H1 (cell line): ENCODE measurements at regions not wholly inside any gene's neighbourhood (a gene's known extent, or its start where the extent isn't known, plus 50 kb on each side); places are given as distances from the start of the nearest gene placed in this dataset.

ENCODE experiments used
- CTCF ChIA-PET: fragments of 300-600 bp; sonication (Branson Sonifier 250); formaldehyde crosslinking; loops from one replicate; lab custom pipeline; 2021; ENCODE audit not compliant: partially characterized antibody; lab: Charles Lee
- POLR2A ChIA-PET: fragments of 300-600 bp; sonication (Branson Sonifier 250); formaldehyde crosslinking; loops from one replicate; lab custom pipeline; 2021; ENCODE audit warnings: inconsistent platforms; ENCODE audit not compliant: partially characterized antibody; lab: Charles Lee
- DNase-seq, 2 experiments: peaks; one replicate each; pipeline versions ENCODE4 v3.0.0 to v3.0.0-alpha.2; 2010 to 2022; ENCODE audit warnings: low spot score in 2 of 2, low read depth in 1 of 2, mixed read lengths in 1 of 2
- FAIRE-seq: peaks from 2 replicates; lab custom pipeline; 2011; peaks lifted over from hg19 to GRCh38; lab: Jason Lieb, UNC
- H2AFZ ChIP-seq: 2 replicates; pipeline ENCODE4 v1.8.1; 2012; ENCODE audit warnings: low read length, inconsistent platforms
- H2AK5ac ChIP-seq: 2 replicates; pipeline ENCODE4 v1.6.1; 2013; ENCODE audit warnings: low read depth, low read length
- H2BK120ac ChIP-seq: replicated peaks from 2 replicates; pipeline ENCODE3; 2013; ENCODE audit warnings: low read depth, low read length, inconsistent platforms
- H2BK12ac ChIP-seq: 2 replicates; pipeline ENCODE4 v1.6.1; 2013; ENCODE audit warnings: low read depth, low read length
- H2BK15ac ChIP-seq: 2 replicates; pipeline ENCODE4 v1.6.1; 2013; ENCODE audit warnings: low read length
- H2BK20ac ChIP-seq: 2 replicates; pipeline ENCODE4 v1.6.1; 2013; ENCODE audit warnings: low read length
- H2BK5ac ChIP-seq: 2 replicates; pipeline ENCODE4 v1.6.1; 2013; ENCODE audit warnings: low read depth, low read length
- H3K14ac ChIP-seq: 2 replicates; pipeline ENCODE4 v1.6.1; 2013; ENCODE audit warnings: inconsistent platforms; ENCODE audit not compliant: insufficient read length
- H3K18ac ChIP-seq: 2 replicates; pipeline ENCODE4 v1.6.1; 2013; ENCODE audit warnings: low read length; ENCODE audit errors: extremely low read depth
- H3K23ac ChIP-seq: 2 replicates; pipeline ENCODE4 v1.6.1; 2013; ENCODE audit warnings: inconsistent platforms; ENCODE audit not compliant: insufficient read length
- H3K23me2 ChIP-seq: 2 replicates; pipeline ENCODE4 v1.6.1; 2013; ENCODE audit warnings: low read depth, low read length
- H3K27ac ChIP-seq: 2 replicates; pipeline ENCODE4 v1.6.1; 2011; ENCODE audit warnings: low read depth, low read length, inconsistent platforms
- H3K27me3 ChIP-seq, 4 experiments: replicated peaks in 1 of 4; 1 replicate in 1 of 4; 2 replicates in 3 of 4; pipeline versions ENCODE4 v1.6.1 to v1.8.1; 2011 to 2013; ENCODE audit warnings: low read length in 3 of 4, mild to moderate bottlenecking in 3 of 4, inconsistent platforms in 2 of 4, mixed read lengths in 2 of 4, moderate library complexity in 1 of 4; ENCODE audit not compliant: control insufficient read depth in 3 of 4, insufficient read depth in 3 of 4; ENCODE audit errors: extremely low read depth in 1 of 4
- H3K36me3 ChIP-seq, 4 experiments: 2 replicates each; pipeline versions ENCODE4 v1.6.1 to v1.8.1; 2011 to 2013; ENCODE audit warnings: mild to moderate bottlenecking in 4 of 4, low read length in 3 of 4, moderate library complexity in 2 of 4, control low read depth in 1 of 4, inconsistent platforms in 1 of 4; ENCODE audit not compliant: insufficient read depth in 4 of 4, control insufficient read depth in 2 of 4
- H3K4ac ChIP-seq: replicated peaks from 2 replicates; pipeline ENCODE3; 2013; ENCODE audit warnings: low read length, low read depth, mixed read lengths, inconsistent platforms; ENCODE audit not compliant: insufficient read length
- H3K4me1 ChIP-seq, 4 experiments: replicated peaks in 1 of 4; 1 replicate in 1 of 4; 2 replicates in 3 of 4; pipeline versions ENCODE4 v1.6.1 to v1.8.1; 2011 to 2013; ENCODE audit warnings: low read length in 3 of 4, inconsistent platforms in 2 of 4, mixed read lengths in 1 of 4; ENCODE audit not compliant: insufficient read depth in 4 of 4, control insufficient read depth in 3 of 4
- H3K4me2 ChIP-seq, 2 experiments: 2 replicates each; pipeline versions ENCODE4 v1.6.1 to v1.8.1; 2011 to 2013; ENCODE audit warnings: low read depth in 2 of 2, low read length in 2 of 2, control low read depth in 1 of 2, inconsistent platforms in 1 of 2, mild to moderate bottlenecking in 1 of 2; ENCODE audit not compliant: insufficient read depth in 1 of 2
- H3K4me3 ChIP-seq, 4 experiments: fragments of 200-600, 300-600 bp in 1 of 4; sonication (generic), shearing (Covaris generic), sonication (Bioruptor Twin) in 1 of 4; 2 replicates each; pipeline versions ENCODE4 v1.5.1 to v1.8.1; 2011 to 2016; ENCODE audit warnings: low read length in 4 of 4, low read depth in 3 of 4, control low read depth in 2 of 4, inconsistent platforms in 2 of 4, mild to moderate bottlenecking in 2 of 4, mixed read lengths in 1 of 4, moderate library complexity in 1 of 4; ENCODE audit not compliant: insufficient read depth in 2 of 4; ENCODE audit errors: extremely low read depth in 1 of 4
- H3K56ac ChIP-seq: replicated peaks from 2 replicates; pipeline ENCODE3; 2013; ENCODE audit warnings: low read depth, mild to moderate bottlenecking, mixed read lengths, low read length, inconsistent platforms; ENCODE audit not compliant: insufficient read length
- H3K79me1 ChIP-seq: 2 replicates; pipeline ENCODE4 v1.6.1; 2013; ENCODE audit warnings: low read depth, low read length, control low read depth
- H3K79me2 ChIP-seq, 2 experiments: 2 replicates each; pipeline versions ENCODE4 v1.6.1 to v1.8.1; 2012 to 2013; ENCODE audit warnings: low read length in 2 of 2, mild to moderate bottlenecking in 2 of 2, inconsistent platforms in 1 of 2; ENCODE audit not compliant: insufficient read depth in 2 of 2, control insufficient read depth in 1 of 2
- H3K9ac ChIP-seq, 4 experiments: replicated peaks in 1 of 4; 1 replicate in 1 of 4; 2 replicates in 3 of 4; pipeline versions ENCODE4 v1.6.1 to v1.8.1; 2011 to 2013; ENCODE audit warnings: low read depth in 3 of 4, low read length in 3 of 4, control low read depth in 2 of 4, mild to moderate bottlenecking in 2 of 4, moderate library complexity in 2 of 4, inconsistent platforms in 1 of 4; ENCODE audit errors: extremely low read depth in 1 of 4
- H3K9me3 ChIP-seq, 2 experiments: 2 replicates each; pipeline versions ENCODE4 v1.6.1 to v1.8.1; 2012 to 2013; ENCODE audit warnings: mild to moderate bottlenecking in 2 of 2, moderate library complexity in 2 of 2, control low read depth in 1 of 2, inconsistent platforms in 1 of 2, low read depth in 1 of 2, low read length in 1 of 2, mixed read lengths in 1 of 2; ENCODE audit not compliant: insufficient read depth in 2 of 2
- H4K20me1 ChIP-seq, 2 experiments: replicated peaks in 1 of 2; 2 replicates each; pipeline versions ENCODE3 to v1.8.1; 2011 to 2013; ENCODE audit warnings: inconsistent platforms in 2 of 2, low read length in 2 of 2, mild to moderate bottlenecking in 1 of 2; ENCODE audit not compliant: insufficient read depth in 2 of 2, control insufficient read depth in 1 of 2
- H4K5ac ChIP-seq: 2 replicates; pipeline ENCODE4 v1.6.1; 2013; ENCODE audit warnings: low read length, low read depth, mixed read lengths, inconsistent platforms; ENCODE audit not compliant: insufficient read length
- H4K8ac ChIP-seq: 2 replicates; pipeline ENCODE4 v1.8.0; 2013; ENCODE audit warnings: mild to moderate bottlenecking, moderate library complexity, low read length, inconsistent platforms; ENCODE audit not compliant: insufficient read depth; ENCODE audit errors: extremely low read depth
- H4K91ac ChIP-seq: replicated peaks from 2 replicates; pipeline ENCODE3; 2013; ENCODE audit warnings: low read length, mixed read lengths, inconsistent platforms; ENCODE audit not compliant: insufficient read length
- CEBPB ChIP-seq: IDR thresholded peaks from 2 replicates; pipeline ENCODE4 v1.6.1; 2012; ENCODE audit warnings: low read depth, low read length
- CHD2 ChIP-seq: IDR thresholded peaks from 2 replicates; pipeline ENCODE4 v1.6.1; 2012; ENCODE audit warnings: low read length, improper control_type of control experiment
- CTBP2 ChIP-seq: IDR thresholded peaks from 2 replicates; pipeline ENCODE4 v1.7.0; 2011; ENCODE audit warnings: borderline replicate concordance, mild to moderate bottlenecking, moderate library complexity, mixed read lengths, low read length; ENCODE audit not compliant: insufficient read depth, insufficient read length
- HDAC6 ChIP-seq: IDR thresholded peaks from one replicate; pipeline ENCODE4 v1.7.1; 2012; ENCODE audit warnings: low read depth, mild to moderate bottlenecking, inconsistent platforms, low read length, moderate library complexity
- KDM5A ChIP-seq: fragments of 200-600 bp; IDR thresholded peaks from 2 replicates; pipeline ENCODE4 v1.7.1; 2012; ENCODE audit warnings: mild to moderate bottlenecking, low read length, inconsistent platforms, mixed read lengths
- NRF1 ChIP-seq: IDR thresholded peaks from 2 replicates; pipeline ENCODE4 v1.6.1; 2011; ENCODE audit warnings: mild to moderate bottlenecking, low read depth, low read length, improper control_type of control experiment
- PHF8 ChIP-seq: fragments of 200-600 bp; sonication (generic); conservative IDR thresholded peaks from 2 replicates; pipeline ENCODE4 v1.7.1; 2012; ENCODE audit warnings: low read depth, mild to moderate bottlenecking, inconsistent platforms, low read length, moderate library complexity
- RBBP5 ChIP-seq: IDR thresholded peaks from 2 replicates; pipeline ENCODE4 v1.7.1; 2012; ENCODE audit warnings: low read depth, mild to moderate bottlenecking, inconsistent platforms, low read length, moderate library complexity, borderline replicate concordance
- SAP30 ChIP-seq: fragments of 300-600 bp; sonication (generic); IDR thresholded peaks from 2 replicates; pipeline ENCODE4 v1.7.1; 2012; ENCODE audit warnings: low read length, moderate library complexity, mild to moderate bottlenecking, inconsistent platforms; ENCODE audit not compliant: insufficient read depth, insufficient replicate concordance
- WGBS, 2 experiments: shearing (Covaris generic) in 1 of 2; methylation state at CpG; one replicate each; pipeline versions ENCODE4 v1.1.6 to v1.1.7; 2013 to 2015; ENCODE audit warnings: low lambda C conversion rate in 2 of 2, mixed read lengths in 2 of 2, inconsistent platforms in 1 of 2, low coverage in 1 of 2, missing lambda C conversion rate in 1 of 2; ENCODE audit not compliant: insufficient replicate concordance in 2 of 2, insufficient coverage in 1 of 2, insufficient read length in 1 of 2; ENCODE audit errors: extremely low coverage in 1 of 2, missing lambda C conversion rate in 1 of 2; 5-methylcytosine and 5-hydroxymethylcytosine counted together
- TF ChIP-seq, protein P1 (sequence below): IDR thresholded peaks from 2 replicates; pipeline ENCODE4 v1.6.1; 2012; ENCODE audit warnings: inconsistent platforms
- TF ChIP-seq, protein P2 (sequence below): IDR thresholded peaks from 2 replicates; pipeline ENCODE4 v1.6.1; 2012; ENCODE audit warnings: inconsistent platforms

DNA sequence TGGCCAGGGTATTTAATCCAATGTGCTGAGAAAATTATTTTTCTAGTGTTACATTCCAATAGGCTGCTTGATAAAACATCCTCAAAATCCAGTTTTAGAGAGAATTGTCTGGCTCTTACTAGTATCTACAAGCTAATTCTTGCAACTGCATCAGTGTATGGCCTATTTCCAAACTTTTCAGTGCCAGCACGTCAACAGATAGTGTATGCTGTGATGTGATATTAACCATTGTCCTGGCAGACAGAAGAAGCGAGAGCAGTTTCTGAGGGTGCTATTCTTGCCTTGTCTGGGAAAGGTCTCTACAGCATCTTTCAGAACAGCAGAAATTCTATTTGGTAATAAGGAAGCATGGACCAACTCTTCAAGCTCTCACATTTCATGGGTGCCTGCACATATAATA lies 174.2 kb upstream of the CDH12 start:
- no peak overlapping the region for H4K8ac ChIP-seq
- no peak overlapping the region for H3K4ac ChIP-seq
- ChIA-PET CTCF (no interaction called here), POLR2A (no interaction called here)
- H2BK12ac ChIP-seq: no peak overlapping the region
- H3K4me1 ChIP-seq: no peaks in the 10 kb centered on the region
- no peak overlapping the region for H2BK120ac ChIP-seq
- no peak overlapping the region for H3K56ac ChIP-seq
- no peaks in the 10 kb centered on the region for H3K9me3 ChIP-seq
- H3K27me3 ChIP-seq: no peaks in the 10 kb centered on the region
- no peaks in the 10 kb centered on the region for H3K36me3 ChIP-seq
- FAIRE-seq: no peak
- H2AK5ac ChIP-seq: no peak overlapping the region
- H4K20me1 ChIP-seq: no peaks in the 10 kb centered on the region
- H3K9ac ChIP-seq: no peak overlapping the region
- no peak overlapping the region for H2AFZ ChIP-seq
- H3K79me2 ChIP-seq: no peaks in the 10 kb centered on the region
- H4K5ac ChIP-seq: no peak overlapping the region
- H2BK15ac ChIP-seq: no peak overlapping the region
- H3K27ac ChIP-seq: no peak overlapping the region
- no peak overlapping the region for H4K91ac ChIP-seq
- no peak overlapping the region for H3K4me3 ChIP-seq
- DNase-seq: no peak
- no peak overlapping the region for H3K23ac ChIP-seq
- H3K4me2 ChIP-seq: no peak overlapping the region
- H3K18ac ChIP-seq: no peak overlapping the region
- TF ChIP-seq KDM5A: no peak
- no peak for TF ChIP-seq HDAC6
- no peak for TF ChIP-seq CEBPB
- TF ChIP-seq, protein P1, sequence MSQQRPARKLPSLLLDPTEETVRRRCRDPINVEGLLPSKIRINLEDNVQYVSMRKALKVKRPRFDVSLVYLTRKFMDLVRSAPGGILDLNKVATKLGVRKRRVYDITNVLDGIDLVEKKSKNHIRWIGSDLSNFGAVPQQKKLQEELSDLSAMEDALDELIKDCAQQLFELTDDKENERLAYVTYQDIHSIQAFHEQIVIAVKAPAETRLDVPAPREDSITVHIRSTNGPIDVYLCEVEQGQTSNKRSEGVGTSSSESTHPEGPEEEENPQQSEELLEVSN: no peak
- TF ChIP-seq NRF1: no peak
- TF ChIP-seq RBBP5: no peak
- TF ChIP-seq, protein P2, sequence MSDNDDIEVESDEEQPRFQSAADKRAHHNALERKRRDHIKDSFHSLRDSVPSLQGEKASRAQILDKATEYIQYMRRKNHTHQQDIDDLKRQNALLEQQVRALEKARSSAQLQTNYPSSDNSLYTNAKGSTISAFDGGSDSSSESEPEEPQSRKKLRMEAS: no peak
- no peak for TF ChIP-seq CHD2
- no peak for TF ChIP-seq CTBP2
- no peak for TF ChIP-seq SAP30
- no peak for TF ChIP-seq PHF8
- no peaks in the 10 kb centered on the region for H3K79me1 ChIP-seq
- 93% methylated on average over 2 of the region's 2 CpGs; no CpG with 5 or more reads in 1 of the 2 experiments for WGBS, 2 experiments
- H3K14ac ChIP-seq: no peak overlapping the region
- no peak overlapping the region for H2BK20ac ChIP-seq
- no peaks in the 10 kb centered on the region for H3K23me2 ChIP-seq
- H2BK5ac ChIP-seq: no peak overlapping the region
